ENCODE measurements at regions not wholly inside any gene's neighbourhood (a gene's known extent, or its start where the extent isn't known, plus 50 kb on each side); places are given as distances from the start of the nearest gene placed in this dataset.
"Not testable (repeated sequence)": the region's sequence is repeated elsewhere in the genome, so short reads cannot be mapped to it uniquely, and the experiment has no call there.

GRCh38 chr2:224151680-224152310 is 112.7 kb upstream of the SERPINE2 start:
- DNase-seq (ENCODE audit: low spot score in 2 of 2) (no peak), ATAC-seq (no peak)
- Mint-ChIP-seq H3K36me3 (no peaks in the 10 kb centered on the region), H3K9me3 (no peaks in the 10 kb centered on the region), H3K27ac (no peak overlapping the region)

- DNase-seq (ENCODE audit: low spot score in 2 of 2) = no peak
- no peaks in the 10 kb centered on the region for H3K9me3 Mint-ChIP-seq
- no peak for ATAC-seq
- H3K36me3 Mint-ChIP-seq = no peaks in the 10 kb centered on the region
- no peak overlapping the region for H3K27ac Mint-ChIP-seq
These were observed 112.1 kb upstream of the SERPINE2 start for GRCh38 chr2:224151161-224151560.

- not testable (repeated sequence) for H3K36me3 Mint-ChIP-seq; DNase-seq (ENCODE audit: low spot score in 2 of 2); H3K27ac Mint-ChIP-seq; H3K9me3 Mint-ChIP-seq; ATAC-seq
These were observed 109.0 kb upstream of the SERPINE2 start for GRCh38 chr2:224148058-224148457.

GRCh38 chr2:224147174-224147573 is 108.1 kb upstream of the SERPINE2 start:
- ATAC-seq = no peak
- no peak for DNase-seq (ENCODE audit: low spot score in 2 of 2)
- H3K36me3 Mint-ChIP-seq = no peaks in the 10 kb centered on the region
- H3K9me3 Mint-ChIP-seq = no peaks in the 10 kb centered on the region
- H3K27ac Mint-ChIP-seq = no peak overlapping the region

GRCh38 chr2:224146356-224147160 is 107.5 kb upstream of the SERPINE2 start:
- no peak for ATAC-seq
- H3K9me3 Mint-ChIP-seq = no peaks in the 10 kb centered on the region
- H3K36me3 Mint-ChIP-seq = no peaks in the 10 kb centered on the region
- peak overlapping the region in 1 of 2 donors; percentile 31 for H3K27ac Mint-ChIP-seq
- DNase-seq (ENCODE audit: low spot score in 2 of 2) = no peak

- DNase-seq (ENCODE audit: low spot score in 2 of 2) (no peak), ATAC-seq (no peak)
- Mint-ChIP-seq H3K27ac (no peak overlapping the region), H3K36me3 (no peaks in the 10 kb centered on the region), H3K9me3 (no peaks in the 10 kb centered on the region)
These were observed 106.8 kb upstream of the SERPINE2 start for GRCh38 chr2:224145751-224146355.

GRCh38 chr2:224143526-224143925 is 104.4 kb upstream of the SERPINE2 start:
- H3K27ac Mint-ChIP-seq = no peak overlapping the region
- ATAC-seq (no peak), DNase-seq (ENCODE audit: low spot score in 2 of 2) (no peak)
- H3K36me3 Mint-ChIP-seq = no peaks in the 10 kb centered on the region
- no peaks in the 10 kb centered on the region for H3K9me3 Mint-ChIP-seq

GRCh38 chr2:224142397-224143312 is 103.6 kb upstream of the SERPINE2 start:
- no peak overlapping the region for H3K27ac Mint-ChIP-seq
- no peak for DNase-seq (ENCODE audit: low spot score in 2 of 2)
- H3K9me3 Mint-ChIP-seq = no peaks in the 10 kb centered on the region
- no peaks in the 10 kb centered on the region for H3K36me3 Mint-ChIP-seq
- ATAC-seq = no peak

GRCh38 chr2:224141304-224141703 is 102.2 kb upstream of the SERPINE2 start:
- Mint-ChIP-seq H3K9me3 (no peaks in the 10 kb centered on the region), H3K27ac (no peak overlapping the region), H3K36me3 (no peaks in the 10 kb centered on the region)
- ATAC-seq (no peak), DNase-seq (ENCODE audit: low spot score in 2 of 2) (no peak)

- no peak overlapping the region for H3K27ac Mint-ChIP-seq
- ATAC-seq = no peak
- no peaks in the 10 kb centered on the region for H3K36me3 Mint-ChIP-seq
- no peak for DNase-seq (ENCODE audit: low spot score in 2 of 2)
- H3K9me3 Mint-ChIP-seq = no peaks in the 10 kb centered on the region
These were observed 98.1 kb upstream of the SERPINE2 start for GRCh38 chr2:224137208-224137607.

- no peak for ATAC-seq
- Mint-ChIP-seq H3K27ac (no peak overlapping the region), H3K9me3 (no peaks in the 10 kb centered on the region), H3K36me3 (no peaks in the 10 kb centered on the region)
- DNase-seq (ENCODE audit: low spot score in 2 of 2) = no peak
These were observed 97.3 kb upstream of the SERPINE2 start for GRCh38 chr2:224136396-224136795.

- Mint-ChIP-seq H3K27ac (no peak overlapping the region), H3K9me3 (no peaks in the 10 kb centered on the region), H3K36me3 (no peaks in the 10 kb centered on the region)
- DNase-seq (ENCODE audit: low spot score in 2 of 2) (no peak), ATAC-seq (no peak)
These were observed 96.8 kb upstream of the SERPINE2 start for GRCh38 chr2:224135881-224136280.

GRCh38 chr2:224134003-224134734 is 95.1 kb upstream of the SERPINE2 start:
- no peaks in the 10 kb centered on the region for H3K9me3 Mint-ChIP-seq
- no peak overlapping the region for H3K27ac Mint-ChIP-seq
- H3K36me3 Mint-ChIP-seq = no peaks in the 10 kb centered on the region
- no peak for ATAC-seq
- DNase-seq (ENCODE audit: low spot score in 2 of 2) = no peak

GRCh38 chr2:224133387-224133786 is 94.3 kb upstream of the SERPINE2 start:
- H3K9me3 Mint-ChIP-seq = no peaks in the 10 kb centered on the region
- H3K27ac Mint-ChIP-seq = no peak overlapping the region
- ATAC-seq = no peak
- H3K36me3 Mint-ChIP-seq = no peaks in the 10 kb centered on the region
- no peak for DNase-seq (ENCODE audit: low spot score in 2 of 2)

GRCh38 chr2:224127871-224128501 is 88.9 kb upstream of the SERPINE2 start:
- no peak for ATAC-seq
- no peak for DNase-seq (ENCODE audit: low spot score in 2 of 2)
- H3K27ac Mint-ChIP-seq = no peak overlapping the region
- no peaks in the 10 kb centered on the region for H3K9me3 Mint-ChIP-seq
- H3K36me3 Mint-ChIP-seq = no peaks in the 10 kb centered on the region

GRCh38 chr2:224126440-224126839 is 87.4 kb upstream of the SERPINE2 start:
- H3K9me3 Mint-ChIP-seq = no peaks in the 10 kb centered on the region
- no peak overlapping the region for H3K27ac Mint-ChIP-seq
- ATAC-seq = no peak

More at GRCh38 chr2:224126440-224126839, 87.4 kb upstream of the SERPINE2 start:
- no peaks in the 10 kb centered on the region for H3K36me3 Mint-ChIP-seq
- no peak for DNase-seq (ENCODE audit: low spot score in 2 of 2)

All from activated naive CD4-positive, alpha-beta T cell treated with anti-CD3 and anti-CD28 coated beads, Interleukin-2, amount 50 U/mL, for 72 hours (primary cell).